WTC11 (cell line): ENCODE measurements at regions not wholly inside any gene's neighbourhood (a gene's known extent, or its start where the extent isn't known, plus 50 kb on each side); places are given as distances from the start of the nearest gene placed in this dataset.

Experiments used
- ATAC-seq: fragments of 200-7000 bp; cut with Tn5 transposase; 2 replicates; pipeline ENCODE4 v1.10.0; 2021; ENCODE audit warnings: mild to moderate bottlenecking, moderate library complexity
- CTCF ChIA-PET: fragments of 300-600 bp; sonication (Branson Sonifier 250); formaldehyde crosslinking; loops from one replicate; lab custom pipeline; 2021; ENCODE audit warnings: antibody characterized with exemption; lab: Charles Lee
- POLR2A ChIA-PET: fragments of 350-600 bp; sonication (Branson Sonifier 250); formaldehyde crosslinking; loops from one replicate; lab custom pipeline; 2021; ENCODE audit warnings: antibody characterized with exemption; lab: Charles Lee
- DNase-seq: peaks from one replicate; pipeline ENCODE4 v3.0.0; 2021; ENCODE audit warnings: low spot score
- H3K27ac Mint-ChIP-seq: 2 replicates; pipeline ENCODE4 v1.8.0; 2021; ENCODE audit warnings: mixed read lengths
- H3K27me3 Mint-ChIP-seq: 2 replicates; pipeline ENCODE4 v1.8.0; 2021; ENCODE audit warnings: low read depth, mild to moderate bottlenecking, moderate library complexity, mixed read lengths
- H3K36me3 Mint-ChIP-seq: 2 replicates; pipeline ENCODE4 v1.8.0; 2021; ENCODE audit warnings: mixed read lengths
- H3K4me1 Mint-ChIP-seq: 2 replicates; pipeline ENCODE4 v1.8.0; 2022; ENCODE audit warnings: mixed read lengths
- H3K4me3 Mint-ChIP-seq: 2 replicates; pipeline ENCODE4 v1.8.0; 2021; ENCODE audit warnings: mild to moderate bottlenecking, moderate library complexity, mixed read lengths
- H3K9me3 Mint-ChIP-seq: 2 replicates; pipeline ENCODE4 v1.8.0; 2021; ENCODE audit warnings: mixed read lengths
- ARID4B ChIP-seq: sonication (generic); formaldehyde crosslinking; IDR thresholded peaks from 2 replicates; pipeline ENCODE4 v1.8.0; 2023; ENCODE audit warnings: missing genetic modification reagents, mild to moderate bottlenecking, borderline replicate concordance
- ATF1 ChIP-seq: sonication (generic); formaldehyde crosslinking; IDR thresholded peaks from 2 replicates; pipeline ENCODE4 v1.8.1; 2023; ENCODE audit warnings: mild to moderate bottlenecking, moderate library complexity, missing genetic modification reagents
- GRHL2 ChIP-seq: fragments of 250-450 bp; sonication (Bioruptor Pico); IDR thresholded peaks from 2 replicates; pipeline ENCODE4 v1.8.0; 2022; ENCODE audit warnings: mild to moderate bottlenecking, moderate library complexity; ENCODE audit not compliant: insufficient replicate concordance, severe bottlenecking
- GTF2I ChIP-seq: fragments of 250-450 bp; sonication (Bioruptor Pico); conservative IDR thresholded peaks from 2 replicates; pipeline ENCODE4 v1.4.0; 2021; ENCODE audit warnings: mild to moderate bottlenecking
- NFATC4 ChIP-seq: fragments of 250-450 bp; sonication (Bioruptor Pico); IDR thresholded peaks from 2 replicates; pipeline ENCODE4 v1.9.0; 2021; ENCODE audit warnings: mild to moderate bottlenecking
- PRRX2 ChIP-seq: fragments of 250-450 bp; sonication (Bioruptor Pico); IDR thresholded peaks from 2 replicates; pipeline ENCODE4 v1.8.0; 2021; ENCODE audit warnings: mild to moderate bottlenecking
- SMAD4 ChIP-seq: sonication (generic); formaldehyde crosslinking; IDR thresholded peaks from 2 replicates; pipeline ENCODE4 v1.8.0; 2022; ENCODE audit warnings: mild to moderate bottlenecking, missing genetic modification reagents
- TF ChIP-seq, protein P1 (sequence below): sonication (generic); formaldehyde crosslinking; conservative IDR thresholded peaks from 2 replicates; pipeline ENCODE4 v1.8.1; 2022; ENCODE audit warnings: mild to moderate bottlenecking, missing genetic modification reagents
- TF ChIP-seq, protein P2 (sequence below): sonication (generic); formaldehyde crosslinking; IDR thresholded peaks from 2 replicates; pipeline ENCODE4 v1.8.1; 2022; ENCODE audit warnings: mild to moderate bottlenecking, moderate library complexity, missing genetic modification reagents
- TF ChIP-seq, protein P3 (sequence below): sonication (generic); formaldehyde crosslinking; IDR thresholded peaks from 2 replicates; pipeline ENCODE4 v1.8.1; 2023; ENCODE audit warnings: mild to moderate bottlenecking, missing genetic modification reagents

- TF ChIP-seq ATF1 (CRISPR knock-in tag), result no peak
- TF ChIP-seq, protein P1, sequence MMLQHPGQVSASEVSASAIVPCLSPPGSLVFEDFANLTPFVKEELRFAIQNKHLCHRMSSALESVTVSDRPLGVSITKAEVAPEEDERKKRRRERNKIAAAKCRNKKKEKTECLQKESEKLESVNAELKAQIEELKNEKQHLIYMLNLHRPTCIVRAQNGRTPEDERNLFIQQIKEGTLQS (CRISPR knock-in tag), result no peak
These were observed 53.9 kb upstream of the CEACAM21 start (continued) for GRCh38 chr19:41521931-41522555.

DNA sequence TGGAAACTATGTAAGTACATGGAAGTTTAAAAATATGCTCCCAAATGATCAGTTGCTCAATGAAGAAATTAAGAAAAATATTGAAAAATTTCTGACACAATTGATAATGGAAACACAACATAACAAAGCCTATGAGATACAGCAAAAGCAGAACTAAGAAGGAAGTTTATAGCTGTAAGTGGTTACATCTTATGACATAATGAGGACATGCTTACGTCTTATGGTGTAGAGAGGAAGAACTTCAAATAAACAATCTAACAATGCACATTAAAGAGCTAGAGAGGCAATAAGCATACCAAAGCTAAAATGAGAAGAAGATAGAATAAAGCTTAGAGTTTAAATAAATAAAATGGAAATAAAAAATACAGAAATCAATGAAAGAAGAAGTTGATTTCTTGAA is 50.0 kb upstream of the CEACAM21 start:
- peaks cover 13% of the 10 kb centered on the region for H3K36me3 Mint-ChIP-seq
- H3K27ac Mint-ChIP-seq, result no peak overlapping the region
- DNase-seq (no peak), ATAC-seq (no peak)
- no peak overlapping the region for H3K4me3 Mint-ChIP-seq
- no peak for TF ChIP-seq PRRX2 (CRISPR knock-in tag)
- TF ChIP-seq GTF2I (CRISPR knock-in tag), result no peak
- TF ChIP-seq, protein P2, sequence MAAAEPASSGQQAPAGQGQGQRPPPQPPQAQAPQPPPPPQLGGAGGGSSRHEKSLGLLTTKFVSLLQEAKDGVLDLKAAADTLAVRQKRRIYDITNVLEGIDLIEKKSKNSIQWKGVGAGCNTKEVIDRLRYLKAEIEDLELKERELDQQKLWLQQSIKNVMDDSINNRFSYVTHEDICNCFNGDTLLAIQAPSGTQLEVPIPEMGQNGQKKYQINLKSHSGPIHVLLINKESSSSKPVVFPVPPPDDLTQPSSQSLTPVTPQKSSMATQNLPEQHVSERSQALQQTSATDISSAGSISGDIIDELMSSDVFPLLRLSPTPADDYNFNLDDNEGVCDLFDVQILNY (CRISPR knock-in tag), result no peak
- TF ChIP-seq SMAD4 (CRISPR knock-in tag), result no peak
- no peak for TF ChIP-seq NFATC4 (CRISPR knock-in tag)
- TF ChIP-seq, protein P3, sequence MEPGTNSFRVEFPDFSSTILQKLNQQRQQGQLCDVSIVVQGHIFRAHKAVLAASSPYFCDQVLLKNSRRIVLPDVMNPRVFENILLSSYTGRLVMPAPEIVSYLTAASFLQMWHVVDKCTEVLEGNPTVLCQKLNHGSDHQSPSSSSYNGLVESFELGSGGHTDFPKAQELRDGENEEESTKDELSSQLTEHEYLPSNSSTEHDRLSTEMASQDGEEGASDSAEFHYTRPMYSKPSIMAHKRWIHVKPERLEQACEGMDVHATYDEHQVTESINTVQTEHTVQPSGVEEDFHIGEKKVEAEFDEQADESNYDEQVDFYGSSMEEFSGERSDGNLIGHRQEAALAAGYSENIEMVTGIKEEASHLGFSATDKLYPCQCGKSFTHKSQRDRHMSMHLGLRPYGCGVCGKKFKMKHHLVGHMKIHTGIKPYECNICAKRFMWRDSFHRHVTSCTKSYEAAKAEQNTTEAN (CRISPR knock-in tag), result no peak
- TF ChIP-seq ARID4B, result no peak
- no peak for TF ChIP-seq GRHL2 (CRISPR knock-in tag)
- H3K9me3 Mint-ChIP-seq, result peaks cover 29% of the 10 kb centered on the region
- ChIA-PET POLR2A (no interaction called here), CTCF (interaction anchor here (1.0 kb wide), 1 partner anchor 38 kb away, joined by 3 read pairs; no protein-coding TSS in a partner anchor)
- H3K4me1 Mint-ChIP-seq, result peaks cover 18% of the 10 kb centered on the region
- peaks cover 90% of the 10 kb centered on the region for H3K27me3 Mint-ChIP-seq
